Omental fat pad (tissue), 3 donors: ENCODE measurements at regions not wholly inside any gene's neighbourhood (a gene's known extent, or its start where the extent isn't known, plus 50 kb on each side); places are given as distances from the start of the nearest gene placed in this dataset.

ENCODE experiments used
- ATAC-seq: fragments of 150-250 bp; one replicate; pipeline ENCODE4 v1.9.1; 2016; ENCODE audit warnings: mild to moderate bottlenecking, moderate library complexity; ENCODE audit not compliant: low FRiP score
- DNase-seq: peaks from one replicate; pipeline ENCODE4 v3.0.0-alpha.2; 2019; ENCODE audit warnings: low spot score
- TF ChIP-seq, protein P1 (sequence below), 3 donors: fragments of 450-650 bp; IDR thresholded peaks; one replicate each; pipeline ENCODE4 v1.5.1; 2016 to 2017; ENCODE audit warnings: antibody characterized with exemption in 3 of 3, mild to moderate bottlenecking in 3 of 3, moderate library complexity in 2 of 3

GRCh38 chr5:40106847-40107246 is 572.9 kb upstream of the PTGER4 start:
- no peak for ATAC-seq
- TF ChIP-seq, protein P1, sequence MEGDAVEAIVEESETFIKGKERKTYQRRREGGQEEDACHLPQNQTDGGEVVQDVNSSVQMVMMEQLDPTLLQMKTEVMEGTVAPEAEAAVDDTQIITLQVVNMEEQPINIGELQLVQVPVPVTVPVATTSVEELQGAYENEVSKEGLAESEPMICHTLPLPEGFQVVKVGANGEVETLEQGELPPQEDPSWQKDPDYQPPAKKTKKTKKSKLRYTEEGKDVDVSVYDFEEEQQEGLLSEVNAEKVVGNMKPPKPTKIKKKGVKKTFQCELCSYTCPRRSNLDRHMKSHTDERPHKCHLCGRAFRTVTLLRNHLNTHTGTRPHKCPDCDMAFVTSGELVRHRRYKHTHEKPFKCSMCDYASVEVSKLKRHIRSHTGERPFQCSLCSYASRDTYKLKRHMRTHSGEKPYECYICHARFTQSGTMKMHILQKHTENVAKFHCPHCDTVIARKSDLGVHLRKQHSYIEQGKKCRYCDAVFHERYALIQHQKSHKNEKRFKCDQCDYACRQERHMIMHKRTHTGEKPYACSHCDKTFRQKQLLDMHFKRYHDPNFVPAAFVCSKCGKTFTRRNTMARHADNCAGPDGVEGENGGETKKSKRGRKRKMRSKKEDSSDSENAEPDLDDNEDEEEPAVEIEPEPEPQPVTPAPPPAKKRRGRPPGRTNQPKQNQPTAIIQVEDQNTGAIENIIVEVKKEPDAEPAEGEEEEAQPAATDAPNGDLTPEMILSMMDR (IDR thresholded peaks at IDR 0.05): no peak
- no peak for DNase-seq

DNA sequence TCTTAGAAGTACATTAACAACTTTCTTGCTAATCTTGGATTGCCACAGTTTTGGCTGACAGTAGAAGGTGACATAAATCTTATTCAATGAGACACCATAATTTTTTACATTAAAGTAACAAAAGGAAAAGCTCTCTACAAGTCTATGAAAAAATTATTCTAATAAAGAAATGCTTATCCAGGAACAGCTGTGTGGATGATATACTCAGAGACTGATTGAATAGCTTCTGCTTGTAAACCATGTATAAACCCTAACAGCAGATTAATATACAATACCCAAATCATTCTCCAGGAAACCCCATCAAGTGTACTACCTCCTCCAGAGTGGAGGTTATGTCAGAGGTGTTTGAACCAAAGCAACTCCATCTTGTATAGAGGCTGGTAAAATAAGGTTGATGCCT is 581.4 kb upstream of the PTGER4 start:
- ATAC-seq: no peak
- TF ChIP-seq, protein P1 (IDR thresholded peaks at IDR 0.05): no peak

GRCh38 chr5:40093550-40093949 is 586.2 kb upstream of the PTGER4 start:
- ATAC-seq: no peak
- DNase-seq: no peak
- TF ChIP-seq, protein P1 (IDR thresholded peaks at IDR 0.05): no peak

More for the DNA sequence above, 581.4 kb upstream of the PTGER4 start:
- DNase-seq: no peak

DNA sequence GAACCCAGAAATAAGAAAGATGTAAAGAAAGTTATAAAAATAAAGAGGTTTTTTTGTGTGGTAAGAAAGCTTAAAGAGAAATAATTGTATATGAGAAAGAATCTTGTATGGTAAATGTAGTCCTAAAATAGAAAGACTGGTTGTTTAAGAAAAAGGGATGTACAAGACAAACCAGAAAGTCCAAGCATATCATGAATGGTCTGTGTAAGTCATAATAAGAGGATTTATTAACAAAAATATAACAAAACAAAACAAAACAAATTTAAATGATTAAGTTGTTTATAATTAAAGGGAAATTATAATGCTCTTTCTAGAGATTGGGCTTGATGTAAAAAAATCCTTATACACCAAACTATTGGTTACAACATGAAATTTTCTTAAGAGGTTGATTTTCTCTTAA is 590.4 kb upstream of the PTGER4 start:
- ATAC-seq (no peak), DNase-seq (no peak)
- TF ChIP-seq, protein P1 (IDR thresholded peaks at IDR 0.05): no peak

DNA sequence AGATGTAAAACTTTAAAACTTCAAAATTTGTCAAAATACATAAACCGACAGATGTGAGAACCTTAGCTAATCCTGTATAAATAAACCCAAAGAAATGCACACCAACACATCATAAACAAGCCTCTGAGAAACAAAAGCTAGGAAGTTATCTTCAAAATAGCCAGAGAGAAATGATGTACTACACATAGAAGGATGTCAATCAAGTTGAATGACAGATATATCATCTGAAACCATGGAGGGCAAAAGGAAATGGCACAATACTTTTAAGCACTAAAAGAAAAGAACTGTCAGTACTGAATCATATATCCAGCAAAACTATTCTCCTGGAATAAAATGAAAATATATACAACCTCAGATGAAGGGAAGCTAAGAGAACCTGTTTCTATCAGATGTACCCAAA is 595.1 kb upstream of the PTGER4 start:
- DNase-seq (no peak), ATAC-seq (no peak)
- TF ChIP-seq, protein P1 (IDR thresholded peaks at IDR 0.05): no peak

DNA sequence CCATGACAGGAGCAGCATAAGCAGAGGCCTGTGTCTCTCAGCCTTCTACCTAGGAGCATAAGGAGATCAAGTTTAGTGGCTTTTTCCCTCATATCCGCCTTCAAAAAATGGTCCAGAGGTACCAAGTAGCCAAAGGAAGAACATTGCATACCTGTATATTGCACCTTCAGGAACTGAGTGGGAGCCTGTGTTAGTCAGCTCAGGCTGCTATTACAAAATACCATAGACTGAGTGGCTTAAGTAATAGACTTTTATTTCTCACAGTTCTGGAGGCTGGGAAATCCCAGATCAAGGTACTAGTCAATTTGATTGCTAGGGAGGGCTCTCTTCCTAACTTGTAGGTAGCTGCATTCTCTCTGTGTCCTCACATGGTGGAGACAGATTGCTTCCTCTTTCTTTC is 597.4 kb upstream of the PTGER4 start:
- no peak for ATAC-seq
- TF ChIP-seq, protein P1 (IDR thresholded peaks at IDR 0.05): no peak
- DNase-seq: no peak

DNA sequence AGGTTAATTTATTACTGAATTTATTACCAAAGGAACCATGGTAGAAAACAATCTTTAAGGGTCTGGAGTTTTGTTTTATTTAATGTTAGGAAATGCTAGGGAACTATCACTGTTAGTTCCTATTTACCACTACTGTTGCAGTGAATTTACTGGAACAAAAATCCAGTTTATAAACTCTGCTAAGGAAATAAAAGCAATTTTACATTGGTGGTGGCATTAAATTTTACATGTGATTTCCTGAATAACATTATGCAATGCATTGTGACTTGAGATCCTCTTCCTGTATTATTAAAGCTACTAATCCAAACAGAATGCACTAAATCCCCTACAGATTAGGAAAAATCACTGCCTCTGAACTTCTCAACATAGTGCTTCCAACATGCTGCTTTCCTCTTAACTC is 599.5 kb upstream of the PTGER4 start:
- DNase-seq (no peak), ATAC-seq (no peak)
- TF ChIP-seq, protein P1 (IDR thresholded peaks at IDR 0.05): no peak
